Iris pigment epithelial cell (primary cell): ENCODE measurements at regions not wholly inside any gene's neighbourhood (a gene's known extent, or its start where the extent isn't known, plus 50 kb on each side); places are given as distances from the start of the nearest gene placed in this dataset.

ENCODE experiments used
- DNase-seq: peaks from one replicate; pipeline ENCODE4 v3.0.0-alpha.2; 2011; ENCODE audit warnings: low read depth

- peak; percentile 26 for DNase-seq
Measured at GRCh38 chr5:125604104-125604503, 819.1 kb upstream of the GRAMD2B start.

DNA sequence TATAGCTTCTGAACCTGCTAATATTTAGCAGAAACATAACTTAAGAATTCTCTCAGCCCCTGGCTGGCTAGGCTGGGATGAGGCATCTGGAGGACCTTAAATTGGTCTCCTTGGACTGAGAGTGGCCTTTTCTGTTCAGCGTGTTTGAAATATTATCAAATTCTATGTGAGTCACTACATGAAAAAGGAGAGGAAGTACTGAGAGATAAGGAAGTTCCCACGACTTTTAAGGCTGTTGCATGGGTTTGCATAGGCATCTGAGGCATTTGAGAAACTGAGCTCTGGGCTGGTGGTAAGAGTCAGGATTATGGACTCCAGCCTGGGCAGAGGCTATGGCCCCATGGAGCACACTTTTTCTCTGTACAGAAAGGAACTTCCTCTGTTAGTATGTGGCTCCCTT lies 816.2 kb upstream of the GRAMD2B start:
- peak; percentile 72 for DNase-seq

DNA sequence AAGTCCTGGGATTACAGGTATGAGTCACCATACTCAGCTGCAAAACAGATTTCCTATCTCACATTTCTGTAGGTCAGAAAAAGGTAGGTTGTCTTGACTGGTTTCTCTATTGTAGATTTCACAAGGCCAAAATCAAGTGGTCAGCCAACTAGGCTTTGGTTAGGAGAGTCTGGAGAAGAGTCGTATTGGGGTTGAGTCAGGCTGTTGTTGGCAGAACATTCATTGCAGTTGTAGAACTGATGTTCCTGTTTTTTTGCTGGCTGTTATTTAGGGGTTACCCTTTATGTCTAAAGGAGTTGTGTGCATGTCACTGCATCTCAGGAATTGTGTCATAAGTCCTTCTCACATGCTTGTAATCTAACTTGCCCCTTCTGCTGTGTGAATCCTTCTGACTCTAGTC lies 814.2 kb upstream of the GRAMD2B start:
- peak; percentile 8 for DNase-seq

GRCh38 chr5:125610892-125611291 lies 812.3 kb upstream of the GRAMD2B start:
- no peak for DNase-seq

GRCh38 chr5:125611541-125611940 lies 811.7 kb upstream of the GRAMD2B start:
- DNase-seq: no peak

DNA sequence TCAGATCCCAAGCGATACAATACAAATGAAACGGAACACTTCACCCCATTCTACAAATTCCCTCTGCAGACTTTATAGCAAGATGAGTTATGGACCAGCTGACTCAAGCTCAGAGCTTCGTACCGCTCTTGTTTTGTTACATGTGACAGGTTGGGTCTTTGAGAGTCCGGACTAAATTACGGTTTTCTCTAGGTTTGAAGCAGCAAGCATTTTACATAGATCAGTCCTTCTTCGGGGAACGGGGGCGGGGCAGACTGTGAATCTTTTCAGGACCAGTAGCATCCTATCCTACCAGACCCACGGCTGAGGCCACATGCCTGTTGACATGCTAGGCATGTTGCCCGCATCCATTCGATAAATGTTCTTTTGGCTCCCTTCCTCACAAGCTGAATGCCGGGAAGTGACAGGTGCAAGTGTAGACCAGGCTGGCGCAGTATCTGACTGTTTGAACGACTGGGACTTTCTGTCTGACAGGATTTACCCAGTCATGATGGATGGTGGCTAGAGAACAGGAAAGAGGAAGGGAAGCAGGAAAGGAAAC lies 811.0 kb upstream of the GRAMD2B start:
- no peak for DNase-seq

DNA sequence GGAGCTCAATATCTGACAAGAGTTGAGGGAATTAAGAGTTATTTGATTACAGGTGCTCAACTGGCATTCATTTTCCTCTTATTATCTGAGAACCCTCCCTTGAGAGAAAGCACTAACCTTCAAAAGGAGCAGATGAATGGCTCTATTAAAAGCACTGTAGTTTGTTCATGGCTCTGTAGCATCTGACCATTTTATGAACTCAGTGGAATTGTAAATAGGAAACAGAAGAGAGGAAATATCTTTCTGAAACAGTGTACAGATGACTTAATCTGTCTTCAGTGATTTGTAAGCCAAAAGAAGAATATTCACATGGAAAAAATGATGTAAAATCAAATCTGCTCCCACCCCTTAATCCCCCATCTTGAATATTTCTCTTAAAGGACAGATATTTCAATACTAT lies 810.4 kb upstream of the GRAMD2B start:
- DNase-seq: no peak

DNA sequence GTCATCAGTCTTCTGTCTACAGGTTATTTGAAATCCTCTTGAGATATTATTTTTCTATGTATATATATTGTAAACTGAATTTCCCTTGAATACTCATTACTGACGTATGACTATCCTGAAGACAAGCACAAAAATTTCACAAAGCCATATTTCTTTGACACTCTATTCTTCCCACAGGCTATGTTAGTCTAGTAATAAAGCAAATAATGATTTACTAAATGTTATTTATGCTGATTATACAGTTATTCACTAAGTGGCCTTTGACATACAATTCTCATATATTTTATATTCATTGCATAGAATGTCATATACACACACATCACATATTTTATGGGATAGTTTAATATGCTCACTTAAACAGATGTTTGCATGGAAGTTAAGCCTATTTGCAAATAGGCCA lies 793.0 kb upstream of the GRAMD2B start:
- no peak for DNase-seq

DNA sequence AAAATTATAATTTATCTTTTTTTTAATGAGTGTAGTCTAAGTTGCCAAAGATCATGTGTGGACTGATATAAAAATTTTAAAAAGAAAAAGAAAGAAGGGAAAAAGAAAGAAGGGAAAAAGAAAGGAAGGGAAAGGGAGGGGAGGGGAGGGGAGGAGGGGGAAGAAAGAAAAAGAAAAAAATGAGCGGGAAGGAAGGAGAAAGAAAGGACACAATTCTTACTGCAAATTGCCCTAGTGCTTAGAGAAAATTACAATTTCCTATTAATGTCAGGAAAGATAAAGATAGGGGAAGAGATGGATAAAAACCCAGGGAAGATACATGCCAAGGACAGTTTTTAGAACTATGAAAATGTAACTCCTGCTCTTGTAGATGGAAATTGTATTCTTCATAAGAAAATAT lies 789.7 kb upstream of the GRAMD2B start:
- no peak for DNase-seq

DNA sequence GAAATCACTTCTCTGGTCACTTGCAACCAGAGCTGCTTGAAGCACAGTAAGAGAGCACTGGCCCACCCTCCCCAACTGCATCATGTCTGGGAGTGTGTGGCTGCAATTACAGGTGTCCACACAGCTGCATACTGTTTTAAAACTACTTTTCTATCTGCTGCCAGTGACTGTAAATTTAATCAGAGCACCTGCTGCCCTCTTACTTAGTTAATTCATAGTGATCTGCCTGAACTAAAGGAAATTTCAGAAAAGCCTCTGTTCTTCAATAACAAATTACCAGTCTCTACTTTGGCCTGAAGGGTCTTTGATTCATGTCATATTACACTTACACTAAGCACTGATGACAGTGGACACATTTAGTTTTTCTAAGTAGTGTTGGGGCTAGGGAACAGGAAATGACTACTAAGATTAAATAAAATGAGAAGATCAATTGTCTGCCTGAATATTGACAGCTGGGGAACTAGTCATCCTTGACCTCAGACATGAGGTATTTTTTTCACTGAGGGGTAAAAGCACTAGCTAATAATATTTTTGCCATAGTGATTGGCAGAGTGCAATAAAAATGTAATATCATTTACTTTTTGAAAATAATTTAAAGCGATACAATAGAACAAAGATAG lies 788.9 kb upstream of the GRAMD2B start:
- no peak for DNase-seq

GRCh38 chr5:125639858-125640257 lies 783.4 kb upstream of the GRAMD2B start:
- no peak for DNase-seq

GRCh38 chr5:125652761-125653160 lies 770.4 kb upstream of the GRAMD2B start:
- no peak for DNase-seq

DNA sequence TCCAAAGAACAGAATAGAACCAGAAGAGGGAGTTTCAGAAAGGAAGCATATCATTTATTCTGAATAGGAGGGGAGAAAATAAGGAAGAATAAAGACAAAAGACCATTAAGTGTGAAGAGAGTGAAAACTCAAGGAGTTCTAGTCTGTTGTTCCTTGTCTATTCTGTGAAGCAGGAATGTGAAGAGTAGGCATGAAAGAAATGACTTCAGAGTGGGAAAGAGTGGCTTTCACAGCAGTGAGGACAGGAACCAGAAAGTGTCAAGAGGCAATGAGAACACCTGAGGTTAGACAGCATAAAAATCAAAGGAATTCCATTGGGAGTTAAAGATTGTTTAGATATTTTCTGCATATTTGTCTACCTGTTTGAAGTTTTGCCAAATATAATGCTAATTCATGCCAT lies 768.8 kb upstream of the GRAMD2B start:
- DNase-seq: no peak

DNA sequence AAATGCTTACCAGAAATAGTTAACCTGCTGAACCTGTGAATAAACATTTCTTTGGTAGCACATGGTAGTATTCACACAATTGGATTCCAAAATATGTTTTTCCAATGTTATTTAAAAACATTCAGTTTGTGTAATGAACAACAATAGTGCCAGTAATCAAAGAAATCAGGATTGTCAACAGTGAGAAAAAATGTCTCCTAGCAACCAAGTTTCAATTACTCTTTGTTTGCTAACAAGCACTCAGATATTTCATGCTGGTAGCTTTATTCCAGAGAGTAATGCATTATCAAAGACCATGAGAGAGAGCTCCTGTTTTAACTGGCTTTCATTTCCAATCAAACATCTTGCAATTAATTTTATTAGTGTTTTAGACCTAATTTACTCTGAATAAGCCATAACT lies 768.1 kb upstream of the GRAMD2B start:
- no peak for DNase-seq

DNA sequence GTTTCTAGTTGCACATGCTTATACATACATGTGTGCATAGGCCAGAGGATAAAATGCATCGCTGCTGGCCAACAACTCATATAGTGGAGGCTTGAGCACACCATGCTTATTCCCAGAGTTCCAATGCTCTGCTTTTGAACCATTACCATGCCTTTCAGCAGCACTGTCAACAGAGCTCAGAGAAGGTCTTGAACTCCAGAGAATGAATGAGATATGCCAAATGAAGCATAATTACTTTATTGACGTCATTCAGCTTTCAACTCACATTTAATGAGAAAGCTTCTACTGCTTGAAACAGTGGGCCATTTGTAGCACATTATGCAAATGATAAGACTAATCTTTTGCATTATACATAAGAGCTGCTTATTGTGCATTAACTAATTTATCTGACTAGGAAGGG lies 765.3 kb upstream of the GRAMD2B start:
- no peak for DNase-seq

DNA sequence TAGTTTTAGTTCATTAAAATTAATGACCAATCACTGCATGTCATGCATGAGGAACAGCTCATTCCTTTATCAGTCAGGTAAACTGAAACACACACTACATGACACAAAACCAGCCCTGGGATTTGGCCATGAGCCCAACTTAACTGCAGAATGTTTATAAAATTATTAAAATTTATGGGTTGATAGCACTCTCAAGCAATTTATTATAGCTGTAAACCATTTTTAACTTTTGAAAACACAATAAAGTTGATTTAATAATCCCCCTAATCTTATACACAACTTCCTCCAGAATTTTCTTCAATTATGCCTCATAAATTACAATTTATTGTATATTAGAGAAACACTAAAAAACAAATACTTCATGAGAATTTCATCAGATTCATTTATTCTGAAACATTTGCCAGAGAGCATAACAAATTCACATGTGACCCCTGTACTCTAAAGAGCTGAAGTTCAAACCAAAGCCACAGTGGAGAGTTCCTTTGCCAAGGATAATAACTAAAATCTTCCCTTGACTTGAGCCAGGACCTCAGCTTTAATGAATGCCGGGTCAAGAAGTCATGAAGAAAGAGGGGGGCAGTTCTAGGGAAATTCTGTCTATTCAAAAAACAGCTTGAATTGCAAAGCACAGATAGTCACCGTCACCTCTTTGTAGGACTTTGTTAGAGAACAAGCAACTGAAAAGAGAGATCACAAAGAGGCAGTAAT lies 763.7 kb upstream of the GRAMD2B start:
- peak; percentile 35 for DNase-seq

DNA sequence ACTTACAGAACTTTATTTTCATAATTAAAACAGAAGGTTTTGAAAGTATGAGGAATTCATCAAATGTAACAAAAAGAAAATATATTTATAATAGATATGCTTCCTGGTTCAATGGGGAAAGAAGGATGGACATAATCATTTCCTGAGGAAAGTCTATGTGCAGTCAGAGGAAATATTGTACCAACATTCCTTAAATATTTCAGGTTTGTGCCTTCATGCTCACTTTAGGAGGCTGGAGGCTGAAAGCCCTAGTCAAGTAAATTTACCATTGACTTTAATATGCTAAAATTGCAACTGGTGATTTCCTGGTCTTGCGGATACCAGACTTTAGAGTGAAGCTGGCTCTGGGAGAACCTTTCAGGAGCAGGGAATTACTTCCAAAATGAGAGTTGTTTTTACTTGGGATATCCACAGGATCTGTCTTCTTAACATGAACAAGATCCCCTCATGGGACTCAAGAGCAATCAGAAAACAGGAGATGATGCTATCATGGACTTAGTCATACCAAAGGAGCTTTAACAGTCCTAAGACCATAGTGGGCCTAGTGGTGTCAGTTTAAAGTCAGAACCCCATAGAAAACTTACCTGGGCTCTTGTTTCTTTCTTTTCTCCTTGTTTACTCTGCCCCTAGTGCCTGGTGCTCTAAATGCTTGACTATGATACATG lies 762.8 kb upstream of the GRAMD2B start:
- DNase-seq: peak; percentile 9

GRCh38 chr5:125661584-125661983 lies 761.6 kb upstream of the GRAMD2B start:
- DNase-seq: no peak

- DNase-seq: no peak
Measured at GRCh38 chr5:125668884-125669283, 754.3 kb upstream of the GRAMD2B start.

DNA sequence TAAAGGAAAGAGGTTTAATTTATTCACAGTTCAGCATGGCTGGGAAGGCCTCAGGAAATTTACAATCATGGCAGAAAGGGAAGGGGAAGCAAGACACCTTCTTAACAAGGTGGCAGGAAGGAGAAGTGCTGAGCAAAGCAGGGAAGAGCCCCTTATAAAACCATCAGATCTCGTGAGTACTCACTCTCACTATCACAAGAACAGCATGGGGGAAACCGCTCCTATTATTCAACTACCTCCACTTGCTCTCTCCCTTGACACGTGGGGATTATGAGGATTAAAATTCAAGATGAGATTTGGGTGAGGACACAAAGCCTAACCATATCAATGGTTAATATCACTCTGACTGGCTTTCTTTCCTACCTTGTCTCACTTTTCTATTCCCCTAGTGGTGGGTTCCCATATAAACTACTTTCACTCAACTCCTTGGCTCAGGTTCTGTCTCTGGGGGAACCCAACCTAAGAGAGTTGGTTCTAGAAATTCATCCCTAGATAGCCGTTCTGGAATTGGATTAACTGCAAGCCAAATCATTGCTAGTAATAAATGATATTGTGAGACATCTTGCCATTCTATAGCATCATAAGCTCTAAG lies 749.8 kb upstream of the GRAMD2B start:
- DNase-seq: no peak

DNA sequence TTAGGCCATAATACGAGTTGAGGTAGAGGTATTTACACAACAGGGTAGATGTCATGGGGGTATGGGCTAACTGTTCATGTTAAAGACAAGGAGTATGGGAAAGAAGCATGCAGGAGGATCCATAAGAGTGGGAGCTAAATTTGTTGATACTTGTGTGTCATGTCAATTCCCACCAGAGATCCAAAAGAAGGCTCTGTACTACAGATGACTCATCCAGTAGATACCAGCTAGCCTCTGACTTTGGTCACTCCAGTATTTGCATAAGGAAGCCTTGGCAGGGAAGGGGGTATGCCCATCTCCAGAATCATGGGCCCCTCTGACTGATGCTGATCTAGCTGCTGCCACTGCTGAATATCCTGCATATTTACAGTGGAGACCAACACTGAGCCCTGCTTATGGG lies 743.7 kb upstream of the GRAMD2B start:
- no peak for DNase-seq

DNA sequence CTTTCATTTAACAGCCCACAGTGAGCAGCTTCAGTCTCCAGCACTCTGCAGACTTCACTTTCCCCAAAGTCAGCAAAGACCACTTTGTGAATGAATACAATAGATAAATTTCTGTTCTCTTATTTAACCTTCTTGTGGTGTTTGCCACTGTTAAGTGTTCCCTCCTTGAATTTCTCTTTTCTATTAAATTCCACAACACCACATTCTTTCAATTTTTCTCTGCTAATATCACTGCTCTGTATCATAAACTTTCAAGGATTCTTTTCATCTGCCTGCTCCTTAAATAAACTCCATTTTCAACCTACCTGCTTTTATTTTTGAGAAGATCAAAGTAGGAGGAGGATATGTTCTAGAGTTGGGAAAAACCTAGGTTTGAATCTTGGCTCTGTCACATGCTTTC lies 739.5 kb upstream of the GRAMD2B start:
- DNase-seq: no peak

DNA sequence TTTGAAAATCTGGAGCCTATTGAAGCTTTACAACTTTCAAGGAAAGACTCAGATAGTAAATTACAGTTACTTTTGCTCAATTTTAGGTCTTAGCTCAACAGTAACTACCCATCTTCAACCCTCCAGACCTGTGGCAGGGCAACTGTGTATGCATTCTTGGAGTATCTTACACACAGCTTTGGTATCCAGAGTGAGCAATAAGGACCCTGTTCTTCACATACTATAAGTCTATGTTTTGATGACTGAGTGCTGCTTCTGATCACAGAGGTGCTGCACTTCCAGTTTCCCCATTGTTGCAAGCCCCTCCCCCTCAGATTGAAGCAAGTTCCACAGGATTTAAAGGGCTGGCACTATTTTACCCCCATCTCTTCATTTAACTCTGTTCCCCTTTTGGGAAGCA lies 737.4 kb upstream of the GRAMD2B start:
- peak; percentile 13 for DNase-seq
